Liver (tissue), 8 donors: ENCODE measurements at regions not wholly inside any gene's neighbourhood (a gene's known extent, or its start where the extent isn't known, plus 50 kb on each side); places are given as distances from the start of the nearest gene placed in this dataset.

Experiments
- DNase-seq: peaks from one replicate; pipeline ENCODE4 v3.0.0-alpha.2; 2017; ENCODE audit warnings: low spot score
- H3K27ac ChIP-seq, 2 donors: one replicate each; pipeline ENCODE4 v1.7.0; 2013; ENCODE audit warnings: inconsistent platforms in 2 of 2, low read length in 2 of 2, control low read depth in 1 of 2, low read depth in 1 of 2, mild to moderate bottlenecking in 1 of 2
- H3K27me3 ChIP-seq, 4 donors: one replicate each; pipeline versions ENCODE4 v1.6.1 to v1.7.0; 2013; ENCODE audit warnings: low read length in 3 of 4, inconsistent platforms in 1 of 4, mild to moderate bottlenecking in 1 of 4, moderate library complexity in 1 of 4; ENCODE audit not compliant: control insufficient read depth in 4 of 4, insufficient read depth in 4 of 4
- H3K36me3 ChIP-seq, 4 donors: one replicate each; pipeline versions ENCODE4 v1.6.1 to v1.7.0; 2013; ENCODE audit warnings: low read length in 3 of 4, mild to moderate bottlenecking in 3 of 4, low read depth in 1 of 4, moderate library complexity in 1 of 4; ENCODE audit not compliant: control insufficient read depth in 4 of 4, insufficient read depth in 3 of 4
- H3K4me1 ChIP-seq, 4 donors: one replicate each; pipeline versions ENCODE4 v1.6.1 to v1.7.0; 2013; ENCODE audit warnings: low read length in 3 of 4, mild to moderate bottlenecking in 3 of 4, moderate library complexity in 1 of 4; ENCODE audit not compliant: control insufficient read depth in 4 of 4, insufficient read depth in 4 of 4
- H3K4me3 ChIP-seq, 3 donors: one replicate each; pipeline versions ENCODE4 v1.6.1 to v1.7.0; 2013; ENCODE audit warnings: low read length in 3 of 3, control low read depth in 1 of 3, low read depth in 1 of 3, mild to moderate bottlenecking in 1 of 3
- H3K9ac ChIP-seq, 2 donors: one replicate each; pipeline ENCODE4 v1.7.0; 2013; ENCODE audit warnings: low read length in 2 of 2, mild to moderate bottlenecking in 2 of 2, moderate library complexity in 2 of 2, control low read depth in 1 of 2, low read depth in 1 of 2
- H3K9me3 ChIP-seq, 4 donors: one replicate each; pipeline versions ENCODE4 v1.6.1 to v1.7.0; 2013; ENCODE audit warnings: low read length in 3 of 4; ENCODE audit not compliant: control insufficient read depth in 4 of 4
- ATF3 ChIP-seq: IDR thresholded peaks from 2 replicates; pipeline ENCODE4 v1.6.1; 2016; ENCODE audit warnings: antibody characterized with exemption
- CTCF ChIP-seq: fragments of 150-350 bp; IDR thresholded peaks from 2 replicates; pipeline ENCODE4 v1.5.1; 2017; ENCODE audit warnings: improper control_type of control experiment, low read depth, low read length; ENCODE audit not compliant: missing input control
- EGR1 ChIP-seq, 2 donors: IDR thresholded peaks; 2 replicates each; pipeline ENCODE4 v1.6.1; 2016 to 2018; ENCODE audit warnings: antibody characterized with exemption in 2 of 2, low read depth in 2 of 2
- FOXA1 ChIP-seq: IDR thresholded peaks from 2 replicates; pipeline ENCODE4 v1.6.1; 2016; ENCODE audit warnings: antibody characterized with exemption
- FOXA2 ChIP-seq: IDR thresholded peaks from 2 replicates; pipeline ENCODE4 v1.6.1; 2016; ENCODE audit warnings: antibody characterized with exemption
- GABPA ChIP-seq, 2 donors: IDR thresholded peaks in 1 of 2; conservative IDR thresholded peaks in 1 of 2; 2 replicates each; pipeline ENCODE4 v1.6.1; 2016; ENCODE audit warnings: antibody characterized with exemption in 2 of 2, mild to moderate bottlenecking in 1 of 2, moderate library complexity in 1 of 2
- HNF4A ChIP-seq, 2 donors: conservative IDR thresholded peaks; 2 replicates each; pipeline ENCODE4 v1.6.1; 2016; ENCODE audit warnings: antibody characterized with exemption in 2 of 2, mild to moderate bottlenecking in 2 of 2
- HNF4G ChIP-seq: IDR thresholded peaks from 2 replicates; pipeline ENCODE4 v1.6.1; 2016; ENCODE audit warnings: antibody characterized with exemption
- NR2F2 ChIP-seq: IDR thresholded peaks from 2 replicates; pipeline ENCODE4 v1.6.1; 2016; ENCODE audit warnings: antibody characterized with exemption
- RAD21 ChIP-seq, 2 donors: IDR thresholded peaks; 2 replicates each; pipeline ENCODE4 v1.6.1; 2016; ENCODE audit warnings: antibody characterized with exemption in 2 of 2, mild to moderate bottlenecking in 2 of 2
- REST ChIP-seq: IDR thresholded peaks from 2 replicates; pipeline ENCODE4 v1.6.1; 2016; ENCODE audit warnings: antibody characterized with exemption, mild to moderate bottlenecking
- RXRA ChIP-seq, 2 donors: IDR thresholded peaks; 2 replicates each; pipeline ENCODE4 v1.6.1; 2017 to 2018; ENCODE audit warnings: antibody characterized with exemption in 2 of 2, mild to moderate bottlenecking in 1 of 2
- SP1 ChIP-seq: IDR thresholded peaks from 2 replicates; pipeline ENCODE4 v1.6.1; 2018; ENCODE audit warnings: antibody characterized with exemption, mild to moderate bottlenecking
- TAF1 ChIP-seq: conservative IDR thresholded peaks from 2 replicates; pipeline ENCODE4 v1.6.1; 2016; ENCODE audit warnings: antibody characterized with exemption, mild to moderate bottlenecking
- YY1 ChIP-seq: IDR thresholded peaks from 2 replicates; pipeline ENCODE4 v1.6.1; 2016; ENCODE audit warnings: antibody characterized with exemption, mild to moderate bottlenecking
- WGBS: extraction: QIAGEN DNeasy Blood & Tissue Kit; methylation state at CpG from one replicate; pipeline ENCODE4 v1.1.7; 2013; 5-methylcytosine and 5-hydroxymethylcytosine counted together
- donor health status: healthy.
- donor health status: healthy.
- donor health status: healthy.
- donor health status: healthy.
- donor health status: healthy.

GRCh38 chr3:28840976-28841376, 439.9 kb upstream of the RBMS3 start:
- Histone ChIP-seq H3K36me3 (no peaks in the 10 kb centered on the region), H3K9ac (no peak overlapping the region), H3K4me3 (no peak overlapping the region), H3K9me3 (no peaks in the 10 kb centered on the region), H3K27ac (no peak overlapping the region), H3K27me3 (no peaks in the 10 kb centered on the region), H3K4me1 (no peaks in the 10 kb centered on the region)
- DNase-seq, result no peak
- TF ChIP-seq HNF4G (no peak), YY1 (no peak), REST (no peak), ATF3 (no peak), FOXA1 (no peak), FOXA2 (no peak), RAD21 (IDR thresholded peaks at IDR 0.05) (no peak), SP1 (no peak), HNF4A (conservative IDR thresholded peaks at IDR 0.05) (no peak), TAF1 (no peak), GABPA (IDR thresholded peaks at IDR 0.05 in 1 of 2, conservative IDR thresholded peaks at IDR 0.05 in 1 of 2) (no peak), NR2F2 (no peak), EGR1 (IDR thresholded peaks at IDR 0.05; ENCODE audit: low read depth in 2 of 2) (no peak), CTCF (no peak), RXRA (IDR thresholded peaks at IDR 0.05) (no peak)
- 84% methylated on average over 1 of the region's 1 CpG for WGBS

GRCh38 chr3:28841441-28841840, 439.4 kb upstream of the RBMS3 start:
- no peak for DNase-seq
- TF ChIP-seq TAF1, result no peak
- no peak for TF ChIP-seq REST
- no peak for TF ChIP-seq RAD21 (IDR thresholded peaks at IDR 0.05)
- no peak for TF ChIP-seq RXRA (IDR thresholded peaks at IDR 0.05)
- Histone ChIP-seq H3K27me3 (no peaks in the 10 kb centered on the region), H3K4me3 (no peak overlapping the region), H3K9me3 (no peaks in the 10 kb centered on the region), H3K9ac (no peak overlapping the region), H3K27ac (no peak overlapping the region), H3K36me3 (no peaks in the 10 kb centered on the region), H3K4me1 (no peaks in the 10 kb centered on the region)
- 65% methylated on average over 2 of the region's 2 CpGs for WGBS
